HG02798 (cell line): ENCODE measurements at regions not wholly inside any gene's neighbourhood (a gene's known extent, or its start where the extent isn't known, plus 50 kb on each side); places are given as distances from the start of the nearest gene placed in this dataset.

ENCODE experiments used
- ATAC-seq: cut with Tn5 transposase; IDR thresholded peaks from one replicate; pipeline ENCODE4 v1.9.1; 2021; ENCODE audit warnings: mild to moderate bottlenecking; ENCODE audit not compliant: unreplicated experiment, poor library complexity

DNA sequence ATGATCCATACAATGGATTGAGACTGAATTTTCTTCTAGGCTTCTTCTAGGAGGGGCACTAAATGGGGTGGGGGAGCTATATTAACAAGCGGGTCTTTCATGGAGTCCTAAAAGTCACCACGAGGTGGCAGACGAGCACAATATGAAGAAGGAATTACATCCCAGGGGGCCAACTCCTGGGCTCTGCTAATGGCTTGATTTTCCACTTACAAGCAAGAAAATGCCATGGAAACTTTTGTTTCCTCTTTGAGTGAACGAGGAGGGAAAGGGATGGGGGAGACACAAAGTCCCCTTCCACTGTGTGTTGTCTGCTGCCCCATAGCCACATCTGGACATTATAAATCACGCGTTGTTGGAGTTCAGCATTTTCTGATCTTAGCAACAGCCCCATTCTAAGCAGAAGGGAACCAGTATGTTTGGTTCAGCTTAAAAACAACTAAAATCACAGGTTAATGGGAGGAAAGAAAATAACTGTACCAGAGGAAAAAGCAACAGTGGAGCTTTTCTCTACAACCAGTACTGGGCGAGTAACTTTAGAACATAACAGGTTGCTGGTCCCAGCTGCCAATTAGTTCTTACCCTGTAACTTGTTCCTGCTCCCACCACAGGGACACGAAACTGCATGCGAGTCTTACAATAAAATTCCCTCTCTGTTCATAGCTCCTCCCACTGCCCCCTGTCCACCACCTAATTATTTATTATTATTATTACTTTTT is 285.0 kb upstream of the PARD3B start:
- peak; percentile 60 for ATAC-seq

DNA sequence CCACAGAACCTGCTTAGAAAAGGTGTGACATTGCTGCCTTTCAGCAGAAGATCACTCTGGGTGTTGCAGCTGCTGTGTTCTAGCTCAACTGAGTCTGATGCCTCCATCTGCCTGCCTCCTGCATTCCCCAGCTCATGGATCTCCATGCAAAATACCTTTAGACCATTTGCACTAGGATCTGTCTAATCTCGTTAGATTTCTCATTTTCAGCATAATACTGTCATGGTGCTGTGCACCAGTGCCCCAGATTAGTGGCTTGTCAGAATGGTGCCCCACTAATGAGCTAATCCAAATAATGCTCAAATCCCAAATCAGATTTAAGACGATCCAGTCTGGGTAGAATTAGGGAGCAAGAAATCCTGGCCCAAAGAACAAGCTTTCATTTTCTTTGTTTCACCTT is 284.4 kb upstream of the PARD3B start:
- ATAC-seq, result no peak

DNA sequence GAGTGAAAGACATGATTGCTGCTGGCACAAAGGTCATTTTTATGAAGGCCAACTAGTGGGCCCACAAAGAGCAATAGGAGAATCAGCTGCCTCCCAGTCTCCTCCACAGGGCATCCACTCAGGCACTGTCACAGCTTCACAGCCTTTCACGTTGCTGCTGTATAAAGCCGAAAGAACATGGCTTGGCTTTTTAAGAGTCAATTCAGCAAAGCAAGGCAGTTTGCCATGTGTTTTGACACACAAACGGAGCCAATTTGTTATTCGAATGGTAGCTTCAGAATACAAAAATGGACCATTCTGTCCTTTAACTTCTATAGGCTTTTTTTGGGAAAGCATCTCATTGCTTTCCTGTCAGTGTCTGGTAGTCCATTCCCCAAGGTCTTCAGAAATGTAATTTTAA is 283.4 kb upstream of the PARD3B start:
- no peak for ATAC-seq

DNA sequence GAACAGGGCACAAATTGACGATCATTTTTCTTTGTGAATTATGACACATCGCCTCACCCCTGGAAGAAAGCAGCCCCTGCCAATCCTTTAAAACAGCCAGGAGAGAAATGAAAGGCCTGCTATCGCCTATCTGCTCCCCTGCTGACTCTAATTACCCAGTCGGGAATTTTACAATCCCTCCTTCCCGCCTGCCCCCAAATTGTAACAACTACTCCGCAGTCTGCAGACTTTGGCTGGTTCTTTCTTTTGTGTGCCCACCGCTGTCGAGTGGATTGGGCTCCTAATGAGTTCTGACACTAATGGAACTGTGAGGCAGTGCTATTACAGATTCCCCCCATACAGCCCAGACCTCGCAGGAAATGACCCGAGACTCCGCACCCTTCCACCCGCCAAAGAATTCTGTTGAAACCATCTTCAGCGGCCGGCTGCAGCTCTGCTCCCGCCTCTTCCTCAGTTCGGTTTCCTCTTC is 281.2 kb upstream of the PARD3B start:
- ATAC-seq, result no peak

DNA sequence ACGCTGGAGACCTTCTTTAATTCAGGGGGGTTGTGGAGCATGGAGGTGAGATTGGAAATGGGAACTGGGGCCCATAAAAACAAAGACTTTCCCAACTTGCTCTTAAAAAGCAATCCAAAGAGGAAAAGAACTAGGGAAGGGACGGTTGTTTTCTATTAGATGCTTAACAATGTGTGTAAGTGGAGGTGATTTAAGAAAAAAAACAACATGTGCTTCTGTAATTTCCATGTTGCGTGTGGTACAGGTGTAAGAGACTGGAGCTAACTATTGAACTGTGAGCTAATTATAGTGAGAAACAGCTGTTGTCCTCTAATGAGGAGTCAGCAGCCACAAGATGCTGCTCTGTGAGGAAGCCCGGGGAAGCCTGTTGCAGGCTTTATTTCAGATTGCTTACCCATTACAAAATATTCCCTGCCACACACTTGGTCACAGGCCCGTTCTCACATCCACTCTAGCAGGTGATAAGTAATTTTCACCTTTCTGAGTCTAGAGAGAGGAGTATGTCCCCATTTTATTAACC is 280.6 kb upstream of the PARD3B start:
- ATAC-seq, result no peak

DNA sequence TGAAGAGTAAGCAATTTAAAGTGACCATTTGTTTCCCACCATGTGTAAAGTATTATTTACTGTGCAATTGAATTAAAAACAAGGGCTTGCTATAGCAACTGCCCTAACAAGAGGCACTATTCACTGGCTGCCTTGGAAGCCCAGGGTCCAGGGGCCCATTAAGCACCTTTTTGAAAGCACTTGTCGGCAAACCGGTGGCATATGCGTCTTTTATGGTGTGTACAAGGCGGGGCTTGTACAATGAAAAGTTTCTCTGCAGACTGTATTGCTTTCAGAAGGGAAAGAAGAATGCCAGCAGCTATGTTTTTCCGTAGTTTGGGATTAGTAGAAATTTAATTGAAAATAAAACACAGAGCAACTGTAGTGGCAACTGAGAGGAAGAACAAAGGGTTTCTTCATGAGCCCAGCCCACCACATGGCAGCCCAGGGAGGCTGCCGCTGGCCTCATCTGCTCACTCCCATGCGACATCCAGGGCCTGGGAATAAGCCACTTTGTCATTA is 279.5 kb upstream of the PARD3B start:
- ATAC-seq, result no peak

DNA sequence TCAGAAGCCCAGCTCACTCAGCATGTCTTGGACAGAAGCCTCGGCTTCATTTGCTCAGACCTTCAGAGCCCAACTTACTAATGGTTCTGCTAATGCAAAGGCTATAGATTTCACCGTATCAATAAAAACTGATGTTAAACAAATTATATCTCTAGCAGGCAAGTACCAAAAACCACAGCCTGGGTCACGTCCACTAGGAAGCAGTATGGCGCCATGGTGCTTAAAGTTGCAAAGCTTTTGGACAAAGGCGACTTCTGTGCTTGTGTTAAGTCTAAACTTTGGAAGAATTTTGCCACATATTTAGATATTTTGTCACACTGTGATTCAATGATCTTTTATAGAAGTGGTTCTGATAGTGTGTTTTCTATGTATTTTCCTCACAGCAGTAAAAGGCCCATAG is 276.8 kb upstream of the PARD3B start:
- ATAC-seq, result no peak

DNA sequence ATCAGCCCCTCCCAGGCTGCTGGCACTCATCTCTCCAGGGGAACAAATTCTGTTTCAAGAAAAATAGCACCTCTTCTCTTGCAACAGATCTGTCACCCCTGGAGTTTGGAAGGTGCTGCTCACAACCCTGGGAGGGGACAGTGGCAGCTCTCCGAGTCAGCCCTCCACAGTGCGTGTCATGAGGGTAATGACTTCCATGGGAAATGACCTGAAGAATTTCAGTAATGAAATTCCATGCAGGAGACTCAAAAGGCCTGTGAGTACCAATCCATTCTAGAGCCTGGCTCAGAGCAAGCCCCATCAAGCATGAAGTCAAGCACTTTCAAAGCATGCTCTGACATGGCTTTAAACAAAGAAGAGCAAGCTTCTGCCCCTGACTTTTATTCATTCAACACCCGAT is 276.3 kb upstream of the PARD3B start:
- ATAC-seq, result no peak

DNA sequence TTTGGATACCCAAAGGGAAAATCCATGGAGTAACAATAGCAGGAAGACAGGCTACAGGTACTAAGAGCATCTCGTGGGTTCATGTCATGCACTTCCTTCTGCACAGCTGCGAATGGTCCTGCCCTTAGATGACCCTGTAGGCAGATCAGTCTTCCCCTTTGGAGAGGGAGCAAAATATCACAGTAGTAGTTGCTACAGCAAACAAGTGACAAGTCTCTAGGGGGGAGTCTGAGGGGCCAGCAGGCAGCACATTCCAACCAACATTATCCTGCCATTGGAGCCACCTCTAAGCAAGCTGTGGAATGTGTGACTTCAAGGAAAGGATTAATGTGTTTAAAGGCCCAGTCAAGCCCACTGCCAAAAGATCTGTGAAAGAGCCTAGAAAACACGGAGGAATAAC is 273.2 kb upstream of the PARD3B start:
- ATAC-seq, result no peak

DNA sequence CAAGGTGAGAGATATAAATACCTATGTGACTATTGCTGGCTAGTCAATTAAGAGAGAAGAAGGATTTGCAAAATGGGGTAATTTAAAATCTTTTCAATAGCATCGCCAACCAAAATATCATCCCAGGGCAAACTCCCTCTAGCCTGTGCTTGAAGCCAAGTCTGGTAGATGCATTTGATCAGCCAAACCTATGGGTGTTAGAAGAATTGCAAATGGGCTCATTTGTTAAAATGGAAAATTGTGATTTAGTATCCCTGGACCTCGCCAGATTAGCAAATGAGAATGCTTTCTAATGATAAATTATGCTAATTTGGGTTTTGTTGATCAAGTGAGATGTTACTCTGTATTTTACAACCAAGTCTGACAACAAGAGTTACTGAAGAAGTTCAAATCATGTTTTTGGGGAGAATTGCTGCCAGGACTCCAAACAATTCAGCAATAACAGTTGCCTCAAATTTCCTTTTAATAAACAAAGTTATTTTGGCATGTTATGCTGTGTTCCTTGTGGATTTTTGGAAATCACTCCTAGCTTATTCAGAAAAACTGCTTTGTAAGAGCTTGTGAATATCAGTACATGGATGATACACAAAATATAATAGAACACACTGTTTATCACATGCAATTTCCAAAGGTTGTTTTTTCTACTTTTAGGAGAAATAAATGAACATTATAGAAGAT is 272.5 kb upstream of the PARD3B start:
- no peak for ATAC-seq

DNA sequence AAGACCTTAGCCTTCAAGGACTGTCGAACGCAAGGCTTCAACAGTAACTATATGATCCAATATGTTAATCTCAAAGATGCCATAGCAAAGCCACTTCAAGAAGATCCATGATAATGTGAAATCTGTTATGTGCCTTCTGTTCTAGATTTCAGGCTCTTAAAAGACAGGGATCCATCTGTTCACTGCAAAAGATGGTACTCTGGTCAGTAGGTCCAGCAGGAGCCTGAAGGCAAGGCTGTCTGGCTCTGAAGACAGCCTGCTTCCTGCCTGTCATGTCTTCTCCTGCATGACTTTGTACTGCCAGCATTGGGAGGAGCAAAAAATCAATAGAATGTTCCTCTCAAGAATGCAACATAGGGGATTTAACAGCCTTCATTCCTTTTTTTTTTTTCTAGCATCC is 270.8 kb upstream of the PARD3B start:
- ATAC-seq, result no peak

DNA sequence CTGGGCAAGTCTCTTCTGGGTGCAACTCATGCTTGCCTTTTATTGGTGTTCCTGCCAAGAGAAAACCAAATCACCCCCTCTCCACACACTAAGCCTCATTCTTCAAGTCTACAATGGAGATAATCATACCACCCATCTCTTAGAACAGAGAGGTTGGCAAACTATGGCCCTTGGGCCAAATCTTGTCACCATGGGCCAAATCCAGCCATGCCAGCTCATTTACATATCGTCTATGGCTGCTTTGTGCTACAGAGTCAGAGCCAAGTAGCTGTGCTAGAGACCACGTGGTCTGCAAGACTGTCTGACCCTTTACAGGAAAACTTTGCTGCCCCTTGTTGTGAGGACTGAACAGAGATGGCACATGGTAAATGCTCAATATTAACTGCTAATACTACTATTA is 270.3 kb upstream of the PARD3B start:
- ATAC-seq, result no peak

DNA sequence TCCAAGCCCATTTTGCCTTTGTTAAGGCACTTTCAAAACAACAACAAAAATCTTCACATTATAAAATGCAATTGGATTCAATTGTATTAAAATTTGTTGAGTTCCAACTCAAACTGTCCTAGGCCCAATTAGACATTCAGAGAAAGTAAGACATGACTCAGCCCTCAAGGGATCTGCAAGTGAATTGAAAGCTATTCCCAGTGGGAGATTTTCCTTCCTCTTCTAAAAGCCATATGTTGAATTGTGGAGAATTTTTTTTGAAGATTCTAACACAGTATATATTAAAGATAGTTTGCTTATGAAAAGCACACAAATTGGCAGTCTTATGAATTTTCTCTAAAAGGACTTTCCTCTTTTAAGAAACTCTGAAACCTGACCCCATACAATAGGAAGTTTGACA is 268.0 kb upstream of the PARD3B start:
- ATAC-seq, result no peak

DNA sequence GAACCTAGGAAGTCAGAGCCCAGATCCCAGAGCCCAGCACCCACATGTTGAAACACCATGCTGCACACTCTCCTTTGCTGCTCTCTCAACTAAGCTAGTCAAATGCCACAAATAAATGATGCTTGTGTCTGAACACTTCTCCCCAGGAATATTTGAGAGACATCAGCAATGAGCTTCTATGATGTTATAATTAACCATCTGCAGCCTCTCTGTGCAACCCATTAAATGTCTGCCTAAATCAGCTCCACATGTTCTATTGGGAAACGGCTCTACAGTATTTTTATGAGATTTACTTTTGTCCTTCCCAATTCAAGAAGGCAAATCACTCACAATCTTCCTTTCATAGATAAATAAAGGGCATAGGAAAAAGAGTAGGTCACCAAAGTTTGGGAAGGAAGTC is 266.8 kb upstream of the PARD3B start:
- no peak for ATAC-seq

DNA sequence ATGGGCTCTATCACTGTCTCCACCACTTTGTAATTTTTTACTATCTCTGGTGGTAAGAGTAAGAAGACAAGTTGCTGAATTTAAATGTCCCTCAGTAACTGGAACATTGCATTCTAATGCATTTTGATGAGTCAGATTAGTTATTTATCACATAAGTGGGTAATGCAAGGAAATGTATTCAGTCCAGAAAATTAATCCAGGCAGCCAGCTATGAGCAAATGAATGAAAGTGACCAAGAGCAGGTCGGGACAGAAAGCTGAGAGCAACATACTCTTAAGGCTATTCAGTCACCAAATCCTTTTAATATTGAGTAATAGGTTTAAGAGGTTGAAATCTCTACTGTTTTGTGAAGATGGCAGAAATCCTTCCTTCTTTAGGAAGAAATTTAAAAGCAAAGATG is 265.5 kb upstream of the PARD3B start:
- ATAC-seq, result no peak

DNA sequence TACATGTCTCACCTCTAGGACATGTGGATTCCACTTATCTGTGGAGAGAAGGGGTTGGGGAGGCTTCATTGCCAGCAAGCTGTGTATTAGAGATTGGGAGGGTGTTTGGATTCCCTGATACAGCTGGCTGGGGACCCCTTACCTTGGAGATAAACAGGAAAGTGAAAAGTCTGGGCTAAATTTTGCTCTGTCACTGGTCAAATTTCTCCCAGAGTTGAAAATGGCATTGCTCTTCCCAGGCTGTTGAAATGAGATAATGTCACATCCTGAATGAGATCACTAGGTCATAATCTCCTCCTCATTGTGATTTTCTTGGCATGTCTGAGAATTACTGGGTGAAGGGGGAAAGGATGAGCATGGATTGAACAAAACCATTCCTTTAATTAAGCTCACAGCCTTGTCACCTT is 265.0 kb upstream of the PARD3B start:
- ATAC-seq, result no peak

DNA sequence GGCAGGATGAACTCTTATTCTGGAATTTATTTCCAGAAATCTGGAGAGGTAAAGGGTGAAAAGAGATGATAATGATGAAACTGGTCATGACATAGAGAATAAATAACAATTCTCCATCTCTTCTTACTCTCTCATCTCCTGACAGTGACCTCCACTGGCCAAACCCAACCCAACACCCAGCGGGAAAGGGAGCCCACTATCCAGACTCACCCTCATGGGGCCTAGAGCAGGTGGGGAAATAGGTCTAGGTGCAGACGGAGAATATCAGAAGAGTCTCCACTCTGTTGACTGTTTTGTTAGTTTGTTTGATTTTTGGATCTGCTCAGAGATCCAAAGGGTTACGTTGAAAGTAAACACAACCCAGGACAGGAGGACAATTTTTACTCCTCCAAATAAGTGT is 263.2 kb upstream of the PARD3B start:
- ATAC-seq, result no peak

DNA sequence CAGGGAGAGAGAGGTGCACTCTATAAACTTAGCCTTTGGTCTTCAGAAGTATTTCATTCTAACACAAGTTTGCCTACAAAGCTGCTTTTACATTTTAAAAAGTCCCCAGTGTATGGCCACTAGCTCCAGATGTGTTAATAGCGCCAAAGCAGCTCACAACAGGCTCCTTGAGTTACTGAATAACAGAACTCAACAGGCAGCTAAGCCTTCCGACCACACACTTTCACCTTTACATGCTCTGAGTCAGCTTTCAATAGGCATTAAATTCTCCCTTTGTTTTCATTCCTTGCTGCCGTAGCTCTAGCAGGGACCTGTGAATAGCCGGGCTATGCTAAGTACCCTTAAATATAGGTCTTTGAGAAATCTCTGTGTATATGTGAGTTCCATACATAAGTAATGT is 262.8 kb upstream of the PARD3B start:
- peak; percentile 76 for ATAC-seq

DNA sequence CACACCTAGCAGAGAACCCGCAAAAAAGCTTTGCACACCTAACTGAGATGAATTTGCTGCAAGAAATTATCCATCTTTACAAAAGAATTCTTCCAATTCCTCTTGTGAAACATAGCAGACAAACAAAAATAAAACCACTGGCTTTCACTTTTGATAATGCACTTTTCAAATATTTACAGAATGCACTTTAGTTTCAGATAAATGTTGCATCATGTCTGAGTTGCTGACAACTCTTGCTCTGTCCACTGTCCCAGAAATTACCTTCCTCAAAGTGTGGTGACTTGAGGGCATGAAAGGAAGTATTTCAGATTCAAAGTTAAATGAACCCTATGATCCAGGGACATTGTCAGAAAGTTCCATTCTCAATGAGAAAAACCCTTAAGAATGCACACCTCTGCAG is 256.2 kb upstream of the PARD3B start:
- no peak for ATAC-seq

DNA sequence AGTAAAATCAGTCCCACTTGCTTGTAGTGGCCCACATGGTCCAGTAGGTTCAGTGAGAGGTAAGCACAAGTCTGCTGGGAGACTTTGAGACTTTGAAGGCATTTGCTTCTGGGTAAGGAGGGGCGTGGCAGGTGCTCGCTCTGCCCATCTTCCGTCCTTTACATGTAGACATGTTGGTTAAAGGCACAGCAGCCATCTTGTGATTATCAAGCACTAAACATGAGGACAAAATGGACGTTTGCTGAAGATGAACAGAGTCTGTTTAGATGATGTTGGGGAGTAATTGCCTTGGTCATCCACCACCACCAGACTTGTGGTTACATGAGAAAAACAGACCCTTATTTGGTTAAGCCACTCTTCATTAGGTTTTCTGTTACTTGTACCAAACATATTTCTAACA is 252.8 kb upstream of the PARD3B start:
- ATAC-seq, result no peak

DNA sequence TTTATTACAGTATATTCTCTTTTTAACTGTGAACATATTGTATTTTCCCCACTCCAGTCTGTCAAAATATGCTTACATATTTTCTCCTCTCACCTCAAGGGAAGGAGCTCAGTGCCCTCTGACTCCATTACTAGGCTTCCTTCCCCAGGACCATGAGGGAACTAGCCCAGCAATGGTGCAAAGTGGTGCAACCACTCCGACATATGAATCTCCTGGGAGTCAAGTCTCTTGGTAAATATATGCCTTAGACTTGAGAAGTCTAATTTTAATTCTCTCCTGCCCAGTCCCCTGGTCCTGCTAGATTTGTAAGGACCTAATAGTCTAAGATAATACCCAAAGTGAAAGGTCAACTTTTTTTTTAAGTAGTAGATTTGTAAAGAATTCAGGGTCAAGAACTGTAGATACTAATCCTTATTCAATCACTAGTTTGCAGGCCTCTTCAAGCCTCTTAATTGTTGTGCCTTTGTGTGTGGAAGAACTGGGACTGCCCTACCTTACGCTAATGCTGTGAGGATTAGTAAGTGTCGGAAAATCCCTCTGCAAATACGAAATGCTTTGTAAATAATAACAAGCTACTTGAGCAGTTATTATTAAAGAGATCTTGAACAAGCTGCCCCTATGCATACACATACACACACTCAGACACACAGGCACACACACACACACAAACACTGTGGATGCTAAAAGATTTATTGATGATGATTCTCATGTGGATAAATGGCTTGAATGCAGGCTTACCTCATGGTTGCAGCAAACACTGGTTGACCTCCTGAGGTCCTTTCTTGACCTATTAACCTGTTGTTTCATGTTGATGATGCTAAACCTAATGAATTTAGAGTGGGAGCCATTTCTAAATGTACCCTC is 251.2 kb upstream of the PARD3B start:
- ATAC-seq, result no peak
